H9 (cell line): ENCODE measurements at regions not wholly inside any gene's neighbourhood (a gene's known extent, or its start where the extent isn't known, plus 50 kb on each side); places are given as distances from the start of the nearest gene placed in this dataset.

Experiments
- DNase-seq: peaks from one replicate; pipeline ENCODE4 v3.0.0-alpha.2; 2017
- H2AFZ ChIP-seq: one replicate; pipeline ENCODE4 v1.6.1; 2013; ENCODE audit warnings: mild to moderate bottlenecking, low read length, control low read depth, moderate library complexity
- H2AK5ac ChIP-seq: 2 replicates; pipeline ENCODE4 v1.6.1; 2013; ENCODE audit warnings: low read length, control low read depth, mixed read lengths; ENCODE audit not compliant: insufficient read length
- H2BK120ac ChIP-seq: one replicate; pipeline ENCODE4 v1.6.1; 2013; ENCODE audit warnings: low read depth, mild to moderate bottlenecking, low read length, control low read depth, inconsistent platforms; ENCODE audit not compliant: poor library complexity, severe bottlenecking
- H2BK12ac ChIP-seq: 2 replicates; pipeline ENCODE4 v1.6.1; 2013; ENCODE audit warnings: low read length, control low read depth, mixed read lengths, low read depth; ENCODE audit not compliant: insufficient read length
- H2BK15ac ChIP-seq: 2 replicates; pipeline ENCODE4 v1.6.1; 2013; ENCODE audit warnings: low read depth, low read length, control low read depth
- H2BK20ac ChIP-seq: one replicate; pipeline ENCODE4 v1.6.1; 2013; ENCODE audit warnings: low read depth, mild to moderate bottlenecking, low read length, control low read depth, inconsistent platforms; ENCODE audit not compliant: poor library complexity, severe bottlenecking
- H2BK5ac ChIP-seq: 2 replicates; pipeline ENCODE4 v1.6.1; 2013; ENCODE audit warnings: low read length, control low read depth, mixed read lengths; ENCODE audit not compliant: insufficient read length
- H3K14ac ChIP-seq: 2 replicates; pipeline ENCODE4 v1.6.1; 2013; ENCODE audit warnings: low read length, control low read depth; ENCODE audit not compliant: insufficient read depth
- H3K18ac ChIP-seq: 2 replicates; pipeline ENCODE4 v1.6.1; 2013; ENCODE audit warnings: low read depth, mild to moderate bottlenecking, mixed read lengths, low read length, control low read depth; ENCODE audit not compliant: insufficient read length
- H3K23ac ChIP-seq: 2 replicates; pipeline ENCODE4 v1.6.1; 2013; ENCODE audit warnings: low read length, control low read depth, mixed read lengths, low read depth; ENCODE audit not compliant: insufficient read length
- H3K23me2 ChIP-seq: 2 replicates; pipeline ENCODE4 v1.6.1; 2013; ENCODE audit warnings: low read depth, mild to moderate bottlenecking, mixed read lengths, low read length, control low read depth; ENCODE audit not compliant: insufficient read length, poor library complexity, severe bottlenecking
- H3K27ac ChIP-seq: 2 replicates; pipeline ENCODE4 v1.5.1; 2013; ENCODE audit warnings: low read length, control low read depth, mixed read lengths, low read depth; ENCODE audit not compliant: insufficient read length
- H3K27me3 ChIP-seq: 2 replicates; pipeline ENCODE4 v1.6.1; 2013; ENCODE audit warnings: low read length, control low read depth, inconsistent platforms; ENCODE audit not compliant: insufficient read depth
- H3K4ac ChIP-seq: 2 replicates; pipeline ENCODE4 v1.6.1; 2013; ENCODE audit warnings: low read depth, mild to moderate bottlenecking, control low read depth, inconsistent platforms, low read length, moderate library complexity
- H3K4me1 ChIP-seq: 2 replicates; pipeline ENCODE4 v1.6.1; 2013; ENCODE audit warnings: low read length, control low read depth, inconsistent platforms; ENCODE audit not compliant: insufficient read depth
- H3K4me2 ChIP-seq: 2 replicates; pipeline ENCODE4 v1.6.1; 2013; ENCODE audit warnings: low read length, control low read depth, mixed read lengths; ENCODE audit not compliant: insufficient read length, insufficient read depth
- H3K56ac ChIP-seq: 2 replicates; pipeline ENCODE4 v1.6.1; 2013; ENCODE audit warnings: low read depth, mild to moderate bottlenecking, mixed read lengths, low read length, control low read depth; ENCODE audit not compliant: insufficient read length
- H3K79me1 ChIP-seq: 2 replicates; pipeline ENCODE4 v1.6.1; 2013; ENCODE audit warnings: low read depth, mild to moderate bottlenecking, moderate library complexity, low read length, control low read depth, inconsistent platforms; ENCODE audit not compliant: insufficient read depth, poor library complexity, severe bottlenecking
- H3K79me2 ChIP-seq: 2 replicates; pipeline ENCODE4 v1.6.1; 2013; ENCODE audit warnings: low read length, control low read depth, inconsistent platforms; ENCODE audit not compliant: insufficient read depth
- H3K9ac ChIP-seq: 2 replicates; pipeline ENCODE4 v1.6.1; 2013; ENCODE audit warnings: low read length, control low read depth, mixed read lengths; ENCODE audit not compliant: insufficient read length; ENCODE audit errors: extremely low read depth
- H3K9me3 ChIP-seq: one replicate; pipeline ENCODE4 v1.6.1; 2013; ENCODE audit warnings: low read depth, low read length, inconsistent platforms; ENCODE audit not compliant: control insufficient read depth
- H3T11ph ChIP-seq: one replicate; pipeline ENCODE4 v1.6.1; 2013; ENCODE audit warnings: mild to moderate bottlenecking, low read length, control low read depth, inconsistent platforms
- H4K20me1 ChIP-seq: one replicate; pipeline ENCODE4 v1.6.1; 2013; ENCODE audit not compliant: control insufficient read depth, insufficient read length, insufficient read depth
- H4K5ac ChIP-seq: 2 replicates; pipeline ENCODE4 v1.6.1; 2013; ENCODE audit warnings: low read depth, mild to moderate bottlenecking, mixed read lengths, low read length, control low read depth; ENCODE audit not compliant: insufficient read length
- H4K8ac ChIP-seq: replicated peaks from 2 replicates; pipeline ENCODE4 v1.6.1; 2013; ENCODE audit warnings: low read length, control low read depth, mixed read lengths, low read depth; ENCODE audit not compliant: insufficient read length
- H4K91ac ChIP-seq: 2 replicates; pipeline ENCODE4 v1.6.1; 2013; ENCODE audit warnings: low read depth, mild to moderate bottlenecking, moderate library complexity, mixed read lengths, low read length, control low read depth; ENCODE audit not compliant: insufficient read length
- H3K27ac Mint-ChIP-seq, 3 experiments: 2 replicates in 2 of 3; 3 replicates in 1 of 3; pipeline ENCODE4 v1.8.0; 2020 to 2021; ENCODE audit warnings: mixed read lengths in 3 of 3, mild to moderate bottlenecking in 1 of 3, moderate library complexity in 1 of 3
- H3K27me3 Mint-ChIP-seq: 2 replicates; pipeline ENCODE4 v1.8.0; 2021; ENCODE audit warnings: low read depth, mild to moderate bottlenecking, moderate library complexity, mixed read lengths
- H3K36me3 Mint-ChIP-seq, 3 experiments: 2 replicates in 2 of 3; 3 replicates in 1 of 3; pipeline ENCODE4 v1.8.0; 2020 to 2021; ENCODE audit warnings: low read depth in 3 of 3, mixed read lengths in 3 of 3; ENCODE audit not compliant: insufficient read depth in 1 of 3
- H3K4me1 Mint-ChIP-seq, 2 experiments: 2 replicates each; pipeline ENCODE4 v1.8.0; 2020; ENCODE audit warnings: mixed read lengths in 2 of 2
- H3K4me3 Mint-ChIP-seq, 2 experiments: 2 replicates in 1 of 2; 3 replicates in 1 of 2; pipeline ENCODE4 v1.8.0; 2020 to 2021; ENCODE audit warnings: mild to moderate bottlenecking in 2 of 2, mixed read lengths in 2 of 2, moderate library complexity in 1 of 2
- H3K9me3 Mint-ChIP-seq, 2 experiments: 2 replicates in 1 of 2; 3 replicates in 1 of 2; pipeline ENCODE4 v1.8.0; 2020; ENCODE audit warnings: mild to moderate bottlenecking in 2 of 2, mixed read lengths in 2 of 2, moderate library complexity in 1 of 2
- WGBS: extraction: QIAGEN DNeasy Blood & Tissue Kit; methylation state at CpG from one replicate; pipeline ENCODE4 v1.1.7; 2013; ENCODE audit warnings: missing lambda C conversion rate, low lambda C conversion rate, mixed read lengths; ENCODE audit not compliant: insufficient read length; ENCODE audit errors: extremely low coverage; 5-methylcytosine and 5-hydroxymethylcytosine counted together
- TF ChIP-seq, protein P1 (sequence below): fragments of 200-600 bp; sonication (generic); conservative IDR thresholded peaks from 3 replicates; pipeline ENCODE4 v1.8.0; 2021; ENCODE audit warnings: antibody characterized with exemption, mild to moderate bottlenecking

DNA sequence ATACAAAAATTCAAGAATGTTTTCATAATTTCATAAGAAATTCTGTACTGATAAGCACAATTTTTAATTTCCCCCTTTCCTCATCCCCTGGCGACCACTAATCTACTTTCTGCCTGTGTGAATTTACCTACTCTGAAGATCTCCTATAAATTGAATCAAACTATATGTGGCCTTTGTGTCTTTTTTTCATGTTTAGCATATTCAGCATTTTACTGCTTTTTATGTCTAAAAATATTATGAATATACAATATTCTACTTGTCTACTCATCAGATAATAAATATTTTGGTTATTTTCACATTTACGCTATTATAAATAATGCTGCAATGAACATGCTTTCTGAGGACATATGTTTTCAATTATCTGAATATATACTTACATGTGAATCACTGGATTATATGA, 144.8 kb downstream of the CYLC2 start:
- Histone ChIP-seq H4K5ac (no peak overlapping the region), H4K91ac (no peak overlapping the region), H3K14ac (no peak overlapping the region), H3K4me1 (no peaks in the 10 kb centered on the region), H3K9ac (no peak overlapping the region), H3K27ac (no peak overlapping the region), H3K4ac (no peak overlapping the region), H2BK12ac (no peak overlapping the region), H2AK5ac (no peak overlapping the region), H3K79me2 (no peaks in the 10 kb centered on the region), H3T11ph (no peak overlapping the region), H3K56ac (no peak overlapping the region), H3K9me3 (no peaks in the 10 kb centered on the region), H2BK5ac (no peak overlapping the region), H2BK120ac (no peak overlapping the region), H3K23ac (no peak overlapping the region), H2BK20ac (no peak overlapping the region), H3K18ac (no peak overlapping the region), H2AFZ (no peak overlapping the region), H2BK15ac (no peak overlapping the region), H3K4me2 (no peak overlapping the region), H4K8ac (no peak overlapping the region), H3K27me3 (no peaks in the 10 kb centered on the region), H4K20me1 (no peaks in the 10 kb centered on the region), H3K23me2 (no peaks in the 10 kb centered on the region), H3K79me1 (no peaks in the 10 kb centered on the region)
- no peak for DNase-seq
- Mint-ChIP-seq H3K4me1 (no peaks in the 10 kb centered on the region), H3K9me3 (0 out of 5 replicates have a peak, but pooled peaks cover 0 to 4% of the 10 kb centered on the region in 2 experiments), H3K27ac (no peak overlapping the region), H3K4me3 (no peak overlapping the region), H3K27me3 (no peaks in the 10 kb centered on the region), H3K36me3 (no peaks in the 10 kb centered on the region)
- TF ChIP-seq, protein P1, sequence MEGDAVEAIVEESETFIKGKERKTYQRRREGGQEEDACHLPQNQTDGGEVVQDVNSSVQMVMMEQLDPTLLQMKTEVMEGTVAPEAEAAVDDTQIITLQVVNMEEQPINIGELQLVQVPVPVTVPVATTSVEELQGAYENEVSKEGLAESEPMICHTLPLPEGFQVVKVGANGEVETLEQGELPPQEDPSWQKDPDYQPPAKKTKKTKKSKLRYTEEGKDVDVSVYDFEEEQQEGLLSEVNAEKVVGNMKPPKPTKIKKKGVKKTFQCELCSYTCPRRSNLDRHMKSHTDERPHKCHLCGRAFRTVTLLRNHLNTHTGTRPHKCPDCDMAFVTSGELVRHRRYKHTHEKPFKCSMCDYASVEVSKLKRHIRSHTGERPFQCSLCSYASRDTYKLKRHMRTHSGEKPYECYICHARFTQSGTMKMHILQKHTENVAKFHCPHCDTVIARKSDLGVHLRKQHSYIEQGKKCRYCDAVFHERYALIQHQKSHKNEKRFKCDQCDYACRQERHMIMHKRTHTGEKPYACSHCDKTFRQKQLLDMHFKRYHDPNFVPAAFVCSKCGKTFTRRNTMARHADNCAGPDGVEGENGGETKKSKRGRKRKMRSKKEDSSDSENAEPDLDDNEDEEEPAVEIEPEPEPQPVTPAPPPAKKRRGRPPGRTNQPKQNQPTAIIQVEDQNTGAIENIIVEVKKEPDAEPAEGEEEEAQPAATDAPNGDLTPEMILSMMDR, result no peak
- no CpG with 5 or more reads among the region's 2 CpGs for WGBS
